ENCODE measurements at regions not wholly inside any gene's neighbourhood (a gene's known extent, or its start where the extent isn't known, plus 50 kb on each side); places are given as distances from the start of the nearest gene placed in this dataset.
"Not testable (repeated sequence)": the region's sequence is repeated elsewhere in the genome, so short reads cannot be mapped to it uniquely, and the experiment has no call there.

GRCh38 chr12:24356240-24356804 lies 406.9 kb upstream of the SOX5 start:
- no peak for DNase-seq

GRCh38 chr12:24352363-24352762 lies 402.9 kb upstream of the SOX5 start:
- DNase-seq, result no peak

GRCh38 chr12:24349051-24349799 lies 399.8 kb upstream of the SOX5 start:
- no peak for DNase-seq

- not testable (repeated sequence) for DNase-seq
Observed at GRCh38 chr12:24348180-24348579, 398.7 kb upstream of the SOX5 start.

GRCh38 chr12:24328261-24328660 lies 378.8 kb upstream of the SOX5 start:
- no peak for DNase-seq

GRCh38 chr12:24325331-24325730 lies 375.9 kb upstream of the SOX5 start:
- no peak for DNase-seq

- no peak for DNase-seq
Observed at GRCh38 chr12:24307716-24308335, 358.4 kb upstream of the SOX5 start.

GRCh38 chr12:24307153-24307552 lies 357.7 kb upstream of the SOX5 start:
- no peak for DNase-seq

GRCh38 chr12:24306001-24306400 lies 356.5 kb upstream of the SOX5 start:
- no peak for DNase-seq

- DNase-seq, result no peak
Observed at GRCh38 chr12:24304285-24304684, 354.8 kb upstream of the SOX5 start.

GRCh38 chr12:24302708-24303107 lies 353.2 kb upstream of the SOX5 start:
- no peak for DNase-seq

GRCh38 chr12:24297516-24297915 lies 348.0 kb upstream of the SOX5 start:
- DNase-seq, result no peak

- no peak for DNase-seq
Observed at GRCh38 chr12:24293549-24293948, 344.1 kb upstream of the SOX5 start.

- DNase-seq, result no peak
Observed at GRCh38 chr12:24287963-24288362, 338.5 kb upstream of the SOX5 start.

- no peak for DNase-seq
Observed at GRCh38 chr12:24285448-24285847, 336.0 kb upstream of the SOX5 start.

- no peak for DNase-seq
Observed at GRCh38 chr12:24281341-24281740, 331.9 kb upstream of the SOX5 start.

- DNase-seq, result no peak
Observed at GRCh38 chr12:24280056-24280842, 330.8 kb upstream of the SOX5 start.

GRCh38 chr12:24278832-24279231 lies 329.4 kb upstream of the SOX5 start:
- no peak for DNase-seq

- DNase-seq, result no peak
Observed at GRCh38 chr12:24270965-24271364, 321.5 kb upstream of the SOX5 start.

GRCh38 chr12:24270464-24270863 lies 321.0 kb upstream of the SOX5 start:
- no peak for DNase-seq

- DNase-seq, result no peak
Observed at GRCh38 chr12:24268663-24269186, 319.3 kb upstream of the SOX5 start.

- no peak for DNase-seq
Observed at GRCh38 chr12:24266982-24267381, 317.5 kb upstream of the SOX5 start.

GRCh38 chr12:24256684-24257083 lies 307.2 kb upstream of the SOX5 start:
- DNase-seq, result no peak
